ENCODE measurements at regions not wholly inside any gene's neighbourhood (a gene's known extent, or its start where the extent isn't known, plus 50 kb on each side); places are given as distances from the start of the nearest gene placed in this dataset.

DNA sequence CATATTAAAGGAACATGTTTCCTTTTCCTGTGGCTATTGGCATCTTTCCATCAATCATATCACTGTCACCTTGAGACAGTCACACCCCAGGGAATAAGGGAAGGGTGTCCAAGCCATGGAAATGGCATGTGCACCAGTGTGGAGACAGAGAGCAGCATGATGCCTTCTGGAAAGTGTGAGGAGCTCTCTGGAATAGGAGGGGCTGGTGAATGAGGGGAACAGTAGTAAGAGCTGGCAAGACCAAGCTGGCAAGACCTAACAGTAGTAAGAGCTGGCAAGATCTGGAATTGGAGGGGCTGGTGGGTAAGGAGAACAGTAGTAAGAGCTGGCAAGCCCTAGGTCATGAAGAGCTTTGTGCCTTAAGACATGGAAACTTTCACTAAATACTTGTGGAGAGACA lies 186.7 kb downstream of the C1orf94 start:
- Histone ChIP-seq H3K36me3 (replicated peaks in 1 of 2; ENCODE audit: control insufficient read depth in 1 of 2, insufficient read depth in 2 of 2, low read length in 2 of 2) (no peaks in the 10 kb centered on the region), H3K4me3 (replicated peaks in 1 of 3; ENCODE audit: low read depth in 2 of 3, low read length in 3 of 3) (no peak overlapping the region), H3K27ac (ENCODE audit: low read depth in 1 of 2, low read length in 2 of 2) (no peak overlapping the region), H2AFZ (ENCODE audit: insufficient read depth, low read depth, low read length, poor library complexity, severe bottlenecking) (no peak overlapping the region), H3K9me3 (replicated peaks in 1 of 2; ENCODE audit: control insufficient read depth in 1 of 2, insufficient read depth in 1 of 2, low read length in 2 of 2) (no peaks in the 10 kb centered on the region), H3K9ac (ENCODE audit: insufficient read depth, low read length, poor library complexity, severe bottlenecking) (no peak overlapping the region), H4K20me1 (ENCODE audit: insufficient read depth, low read length) (no peaks in the 10 kb centered on the region), H3K4me1 (ENCODE audit: control insufficient read depth in 1 of 2, insufficient read depth in 2 of 2, low read length in 2 of 2) (no peaks in the 10 kb centered on the region), H3K79me2 (ENCODE audit: insufficient read depth, low read length) (no peaks in the 10 kb centered on the region), H3K4me2 (replicated peaks; ENCODE audit: extremely low read depth, low read length, poor library complexity, severe bottlenecking) (no peak overlapping the region), H3K27me3 (ENCODE audit: control insufficient read depth in 2 of 2, insufficient read depth in 2 of 2, low read length in 2 of 2) (no peaks in the 10 kb centered on the region)
- intact Hi-C loops (cut with micrococcal nuclease) = no loop called here
- TF ChIP-seq, protein P1, sequence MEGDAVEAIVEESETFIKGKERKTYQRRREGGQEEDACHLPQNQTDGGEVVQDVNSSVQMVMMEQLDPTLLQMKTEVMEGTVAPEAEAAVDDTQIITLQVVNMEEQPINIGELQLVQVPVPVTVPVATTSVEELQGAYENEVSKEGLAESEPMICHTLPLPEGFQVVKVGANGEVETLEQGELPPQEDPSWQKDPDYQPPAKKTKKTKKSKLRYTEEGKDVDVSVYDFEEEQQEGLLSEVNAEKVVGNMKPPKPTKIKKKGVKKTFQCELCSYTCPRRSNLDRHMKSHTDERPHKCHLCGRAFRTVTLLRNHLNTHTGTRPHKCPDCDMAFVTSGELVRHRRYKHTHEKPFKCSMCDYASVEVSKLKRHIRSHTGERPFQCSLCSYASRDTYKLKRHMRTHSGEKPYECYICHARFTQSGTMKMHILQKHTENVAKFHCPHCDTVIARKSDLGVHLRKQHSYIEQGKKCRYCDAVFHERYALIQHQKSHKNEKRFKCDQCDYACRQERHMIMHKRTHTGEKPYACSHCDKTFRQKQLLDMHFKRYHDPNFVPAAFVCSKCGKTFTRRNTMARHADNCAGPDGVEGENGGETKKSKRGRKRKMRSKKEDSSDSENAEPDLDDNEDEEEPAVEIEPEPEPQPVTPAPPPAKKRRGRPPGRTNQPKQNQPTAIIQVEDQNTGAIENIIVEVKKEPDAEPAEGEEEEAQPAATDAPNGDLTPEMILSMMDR (IDR thresholded peaks at IDR 0.05) = no peak
- no peaks in the 10 kb centered on the region for H3K36me3 Mint-ChIP-seq
- no peaks in the 10 kb centered on the region for H3K4me1 Mint-ChIP-seq
- no peak for DNase-seq
- H3K27ac Mint-ChIP-seq = no peak overlapping the region
- H3K9me3 Mint-ChIP-seq = peaks cover 0 to 6% (median 3%) of the 10 kb centered on the region in 7 donors
- no peak overlapping the region for H3K4me3 Mint-ChIP-seq
- H3K27me3 Mint-ChIP-seq (ENCODE audit: low read depth in 3 of 3) = no peaks in the 10 kb centered on the region

DNA sequence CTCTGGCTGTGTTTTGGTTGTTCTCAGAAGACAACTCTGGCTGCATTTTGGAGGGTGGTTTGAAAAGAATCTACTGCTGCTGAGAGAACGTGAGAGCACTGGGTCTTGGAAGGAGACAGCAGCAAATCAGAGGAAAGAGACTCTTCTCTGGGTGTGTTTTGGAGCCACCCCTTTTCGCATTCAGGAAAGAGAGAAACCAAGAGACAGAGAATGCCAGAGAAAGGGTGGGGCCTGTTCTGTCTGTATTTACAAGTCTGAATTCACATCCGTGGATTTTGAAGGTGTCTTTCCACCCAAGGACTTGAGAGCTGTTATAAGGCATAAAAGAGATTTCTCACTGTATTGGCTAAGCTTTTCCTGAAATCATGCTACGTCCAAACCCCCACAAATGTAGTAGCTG lies 187.2 kb downstream of the C1orf94 start:
- H2AFZ ChIP-seq (ENCODE audit: insufficient read depth, low read depth, low read length, poor library complexity, severe bottlenecking) = no peak overlapping the region
- WGBS (ENCODE audit: insufficient coverage) = 87% methylated on average over 4 of the region's 4 CpGs
- no peaks in the 10 kb centered on the region for H3K4me1 Mint-ChIP-seq
- H3K79me2 ChIP-seq (ENCODE audit: insufficient read depth, low read length) = no peaks in the 10 kb centered on the region
- no peak overlapping the region for H3K4me3 ChIP-seq (replicated peaks in 1 of 3; ENCODE audit: low read depth in 2 of 3, low read length in 3 of 3)
- intact Hi-C loops (cut with micrococcal nuclease) = no loop called here
- peaks cover 0 to 6% (median 3%) of the 10 kb centered on the region in 7 donors for H3K9me3 Mint-ChIP-seq
- H3K4me2 ChIP-seq (replicated peaks; ENCODE audit: extremely low read depth, low read length, poor library complexity, severe bottlenecking) = no peak overlapping the region
- no peaks in the 10 kb centered on the region for H4K20me1 ChIP-seq (ENCODE audit: insufficient read depth, low read length)
- H3K27me3 ChIP-seq (ENCODE audit: control insufficient read depth in 2 of 2, insufficient read depth in 2 of 2, low read length in 2 of 2) = no peaks in the 10 kb centered on the region
- no peaks in the 10 kb centered on the region for H3K36me3 ChIP-seq (replicated peaks in 1 of 2; ENCODE audit: control insufficient read depth in 1 of 2, insufficient read depth in 2 of 2, low read length in 2 of 2)
- H3K9ac ChIP-seq (ENCODE audit: insufficient read depth, low read length, poor library complexity, severe bottlenecking) = no peak overlapping the region
- H3K27me3 Mint-ChIP-seq (ENCODE audit: low read depth in 3 of 3) = no peaks in the 10 kb centered on the region
- no peak for DNase-seq
- no peaks in the 10 kb centered on the region for H3K4me1 ChIP-seq (ENCODE audit: control insufficient read depth in 1 of 2, insufficient read depth in 2 of 2, low read length in 2 of 2)
- H3K27ac ChIP-seq (ENCODE audit: low read depth in 1 of 2, low read length in 2 of 2) = no peak overlapping the region
- H3K4me3 Mint-ChIP-seq = no peak overlapping the region
- TF ChIP-seq, protein P1 (IDR thresholded peaks at IDR 0.05) = no peak
- no peaks in the 10 kb centered on the region for H3K9me3 ChIP-seq (replicated peaks in 1 of 2; ENCODE audit: control insufficient read depth in 1 of 2, insufficient read depth in 1 of 2, low read length in 2 of 2)
- no peaks in the 10 kb centered on the region for H3K36me3 Mint-ChIP-seq
- H3K27ac Mint-ChIP-seq = no peak overlapping the region
